Right renal pelvis (tissue), 4 donors: ENCODE measurements at regions not wholly inside any gene's neighbourhood (a gene's known extent, or its start where the extent isn't known, plus 50 kb on each side); places are given as distances from the start of the nearest gene placed in this dataset.
"Not testable (repeated sequence)": the region's sequence is repeated elsewhere in the genome, so short reads cannot be mapped to it uniquely, and the experiment has no call there.

Source experiments
- DNase-seq, 4 donors: peaks; one replicate each; pipeline ENCODE4 v3.0.0-alpha.2; 2013; ENCODE audit warnings: low read depth in 4 of 4, low spot score in 3 of 4, missing footprints in 1 of 4

GRCh38 chr3:162367429-162368260 is 871.0 kb downstream of the OTOL1 start:
- DNase-seq = no peak

GRCh38 chr3:162368417-162368816 is 871.8 kb downstream of the OTOL1 start:
- DNase-seq = no peak

DNA sequence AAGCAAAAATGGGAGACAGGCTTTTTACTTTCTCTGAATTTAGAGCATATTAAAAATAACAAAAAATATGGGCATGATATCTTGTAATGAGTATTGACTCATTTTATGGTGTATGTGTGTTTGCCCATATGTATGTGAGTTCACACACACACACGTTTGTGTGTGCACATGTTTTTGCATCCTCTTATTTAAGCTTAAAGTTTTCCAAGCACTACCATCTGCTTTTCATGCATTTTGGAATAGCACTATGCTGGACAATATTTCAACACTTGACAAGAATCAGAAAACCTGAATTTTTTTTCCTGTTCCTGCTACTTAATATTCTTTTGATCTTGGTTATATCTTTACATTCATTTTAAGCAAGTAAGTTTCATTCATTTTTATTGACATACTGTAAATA is 872.7 kb downstream of the OTOL1 start:
- DNase-seq = no peak

DNA sequence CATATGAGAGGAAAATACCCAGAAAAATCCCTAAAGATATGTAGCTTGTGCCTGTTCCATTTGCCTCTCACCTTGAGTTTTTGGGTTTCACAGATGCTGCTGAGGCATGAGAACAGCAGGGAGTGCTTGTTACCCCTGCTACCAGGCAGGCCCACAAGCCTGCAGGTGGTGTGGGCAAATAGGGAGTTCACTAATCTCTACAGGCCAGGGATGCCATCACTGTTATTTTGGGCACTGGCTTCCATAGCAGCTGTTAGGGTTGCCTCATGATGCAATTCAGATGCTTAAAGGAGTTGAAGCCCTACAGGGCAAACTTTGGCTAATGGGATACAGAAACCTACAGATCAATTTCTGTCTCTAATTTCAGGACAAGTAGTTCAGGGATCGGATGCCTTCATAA is 873.5 kb downstream of the OTOL1 start:
- DNase-seq = no peak

GRCh38 chr3:162376761-162377160 is 880.2 kb downstream of the OTOL1 start:
- DNase-seq = no peak

- DNase-seq = no peak
Observed at GRCh38 chr3:162377608-162378007, 881.0 kb downstream of the OTOL1 start.

DNA sequence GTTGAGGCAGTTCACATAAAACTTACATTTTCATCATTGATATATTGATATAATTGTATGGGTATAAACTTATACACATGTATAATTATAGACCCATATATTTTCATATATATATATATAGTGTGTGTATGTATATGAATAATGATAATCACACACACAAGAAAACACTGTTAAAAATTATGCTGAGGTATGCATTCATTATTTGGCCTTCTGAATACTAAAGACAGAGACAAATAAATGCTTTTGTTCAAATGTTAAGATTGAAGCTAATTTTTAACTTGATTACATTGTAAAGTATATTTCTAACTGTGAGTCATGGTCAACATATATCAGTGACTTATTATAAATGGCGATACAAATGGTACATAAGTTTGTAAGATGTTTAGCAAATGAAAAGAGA is 888.8 kb downstream of the OTOL1 start:
- no peak for DNase-seq

- DNase-seq = no peak
Observed at GRCh38 chr3:162390891-162391290, 894.3 kb downstream of the OTOL1 start.

DNA sequence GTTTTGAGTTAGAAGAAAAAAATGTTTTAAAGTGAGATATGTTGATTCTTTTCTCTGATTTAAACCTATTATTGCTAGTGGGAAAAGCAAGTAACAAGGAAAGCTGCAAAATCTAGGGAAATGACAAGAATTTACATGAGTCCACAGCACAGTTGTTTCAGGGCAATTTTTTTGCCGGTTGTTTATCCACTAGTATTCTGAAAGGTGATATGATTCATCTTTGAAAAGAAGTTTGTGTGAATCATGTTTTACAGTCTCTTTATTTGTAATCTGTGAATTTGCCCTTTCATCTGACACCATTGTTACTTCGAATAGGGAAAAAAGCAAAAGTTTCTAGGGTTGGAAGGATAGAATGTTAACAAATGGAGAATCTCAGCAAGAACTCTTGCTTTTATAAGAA is 894.7 kb downstream of the OTOL1 start:
- no peak for DNase-seq

GRCh38 chr3:162395496-162395895 is 898.9 kb downstream of the OTOL1 start:
- DNase-seq = no peak

GRCh38 chr3:162398554-162398953 is 901.9 kb downstream of the OTOL1 start:
- DNase-seq = no peak

DNA sequence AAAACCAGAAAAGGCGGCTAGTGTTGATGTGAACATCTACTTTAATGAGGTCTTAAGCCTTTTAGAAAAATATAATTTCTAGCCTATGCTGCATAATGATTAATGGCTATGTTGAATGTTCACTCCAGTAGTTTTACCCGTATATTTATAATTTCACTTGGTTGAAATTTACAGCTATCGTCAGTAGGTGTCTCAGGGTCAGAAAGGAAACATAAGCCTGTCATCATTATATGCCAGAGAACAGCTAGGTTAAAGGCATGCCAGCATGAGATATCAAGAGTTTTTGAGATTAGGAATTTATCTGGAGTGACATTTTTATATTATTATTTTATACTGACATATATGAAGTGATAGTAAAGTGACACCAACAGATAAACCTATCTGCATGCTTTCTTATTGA is 904.1 kb downstream of the OTOL1 start:
- DNase-seq = no peak

- DNase-seq = not testable (repeated sequence)
Observed at GRCh38 chr3:162411556-162411955, 914.9 kb downstream of the OTOL1 start.

DNA sequence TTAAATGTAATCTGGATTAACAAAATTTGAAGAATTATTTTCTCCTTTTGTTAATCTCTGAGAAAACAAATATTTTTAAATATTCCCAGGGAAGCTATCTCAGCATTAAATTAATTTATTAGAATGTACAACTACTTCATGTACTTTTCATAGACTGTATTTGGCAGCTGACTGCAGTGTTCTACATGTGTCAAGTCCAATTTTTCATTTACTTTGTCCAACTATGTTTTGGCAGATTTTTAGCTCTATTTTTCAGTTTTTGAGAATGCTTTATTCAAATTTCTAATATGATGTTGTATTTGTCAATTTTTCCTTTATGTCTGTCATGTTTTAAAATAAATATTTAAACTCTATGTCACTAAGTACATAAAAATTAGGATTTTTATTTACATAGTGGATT is 925.1 kb downstream of the OTOL1 start:
- no peak for DNase-seq

GRCh38 chr3:162428192-162428591 is 931.6 kb downstream of the OTOL1 start:
- DNase-seq = no peak

GRCh38 chr3:162435750-162436149 is 939.1 kb downstream of the OTOL1 start:
- DNase-seq = no peak

DNA sequence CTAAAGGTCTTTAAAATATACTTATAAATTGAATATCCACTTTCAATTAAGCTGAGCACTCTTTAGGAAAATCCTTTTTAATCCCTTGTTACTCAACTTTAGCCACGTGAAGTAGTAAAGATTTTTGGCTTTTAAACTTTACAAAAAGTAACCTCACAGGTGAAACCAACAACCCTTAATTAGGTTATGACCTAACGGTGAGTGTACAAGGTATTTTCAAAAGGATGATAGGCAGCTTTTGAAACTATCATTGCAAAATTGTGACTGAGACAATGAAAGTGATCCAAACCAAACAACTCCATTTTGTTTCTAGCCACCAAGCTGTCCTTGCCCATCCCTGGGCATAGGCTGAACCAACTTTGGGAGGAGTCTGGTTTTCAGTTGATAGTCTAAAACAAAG is 940.2 kb downstream of the OTOL1 start:
- no peak for DNase-seq

DNA sequence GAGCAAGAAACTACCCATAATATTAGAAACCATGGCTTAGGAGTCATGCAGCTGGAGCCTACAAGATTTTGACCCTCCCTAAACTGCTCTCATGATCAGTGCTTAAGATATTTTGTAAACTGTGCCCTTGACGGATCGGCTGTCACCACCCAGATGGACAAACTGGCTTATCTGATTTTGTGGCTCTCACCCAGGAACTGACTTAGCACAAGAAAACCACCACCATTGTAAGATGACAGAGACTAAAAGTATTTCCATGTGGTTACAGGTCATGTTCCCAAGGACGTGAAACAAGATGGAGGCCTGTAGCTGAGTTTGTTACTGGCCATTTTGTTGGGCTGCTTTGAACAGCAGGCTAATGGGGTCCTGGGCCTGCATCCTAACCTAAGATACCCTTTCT is 940.9 kb downstream of the OTOL1 start:
- DNase-seq = no peak

- no peak for DNase-seq
Observed at GRCh38 chr3:162441716-162442115, 945.1 kb downstream of the OTOL1 start.

- no peak for DNase-seq
Observed at GRCh38 chr3:162443376-162443775, 946.8 kb downstream of the OTOL1 start.

- no peak for DNase-seq
Observed at GRCh38 chr3:162468791-162469190, 972.2 kb downstream of the OTOL1 start.

GRCh38 chr3:162487138-162487537 is 990.5 kb downstream of the OTOL1 start:
- DNase-seq = no peak

DNA sequence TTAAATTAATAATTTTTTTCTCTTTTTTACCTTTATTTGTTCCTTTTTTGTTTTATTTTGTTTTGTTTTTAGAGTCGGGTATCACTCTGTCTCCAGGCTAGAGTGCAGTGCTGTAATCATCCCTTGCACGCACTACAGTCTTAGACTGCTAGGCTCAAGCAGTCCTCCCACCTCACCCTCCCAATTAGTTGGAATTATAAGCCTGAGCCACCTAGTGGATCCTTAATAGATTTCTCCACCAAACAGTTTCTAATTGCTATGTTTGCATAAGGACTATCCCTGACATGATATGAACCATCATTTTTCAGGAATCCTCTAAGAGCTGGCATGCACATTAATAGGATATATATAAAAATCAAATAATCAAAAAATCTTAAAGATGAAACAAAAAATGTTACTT is 993.2 kb downstream of the OTOL1 start:
- peak in 1 of 4 donors; percentile 10 for DNase-seq
